ENCODE measurements at regions not wholly inside any gene's neighbourhood (a gene's known extent, or its start where the extent isn't known, plus 50 kb on each side); places are given as distances from the start of the nearest gene placed in this dataset.

DNA sequence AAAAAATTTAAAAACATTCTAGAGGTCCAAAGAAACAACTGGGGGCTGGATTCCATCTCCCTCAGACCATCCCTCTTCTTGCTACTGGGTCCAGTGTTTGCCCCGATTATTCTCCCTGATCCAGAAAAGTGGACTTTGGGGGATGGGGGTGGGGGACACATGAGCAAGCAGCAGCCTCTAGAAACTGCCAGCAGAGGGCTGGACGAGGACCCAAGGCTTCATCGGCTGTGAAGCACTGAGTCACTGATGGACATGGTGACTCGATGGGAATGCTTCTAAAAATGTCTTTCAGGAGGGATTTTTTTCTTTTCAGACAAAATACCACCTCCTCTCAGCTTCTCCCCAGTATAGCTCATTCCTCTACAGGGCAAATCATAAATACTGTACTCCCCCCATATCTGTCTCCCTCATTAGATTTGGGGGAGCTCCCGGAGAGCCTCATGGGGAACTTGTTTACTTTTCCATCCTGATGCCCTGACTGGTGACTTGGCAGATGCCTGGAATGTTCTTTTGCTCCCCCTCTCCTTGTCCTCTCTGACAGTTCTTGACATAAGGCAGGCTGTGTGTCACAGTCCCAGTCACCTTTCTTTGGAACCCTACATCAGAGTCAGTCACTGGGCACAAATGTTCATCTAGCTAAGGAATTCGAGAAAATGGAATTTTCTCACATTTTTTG is 67.2 kb upstream of the STC2 start:
- no peak for TF ChIP-seq TCF12 (IDR thresholded peaks at IDR 0.05; ENCODE audit: low read depth)
- no peak for TF ChIP-seq CEBPB (IDR thresholded peaks at IDR 0.05)
